Adrenal gland (tissue), 9 donors: ENCODE measurements at regions not wholly inside any gene's neighbourhood (a gene's known extent, or its start where the extent isn't known, plus 50 kb on each side); places are given as distances from the start of the nearest gene placed in this dataset.

ENCODE experiments used
- DNase-seq, 7 donors: peaks; one replicate each; pipeline ENCODE4 v3.0.0-alpha.2; 2019 to 2020
- H3K27ac ChIP-seq, 5 donors: fragments of 200-600 bp; sonication (generic) in 4 of 5; 1 replicate in 3 of 5; 2 replicates in 2 of 5; pipeline versions ENCODE4 v1.5.1 to v1.8.0; 2016 to 2020; ENCODE audit warnings: mild to moderate bottlenecking in 1 of 5
- H3K27me3 ChIP-seq: fragments of 200-600 bp; 2 replicates; pipeline ENCODE4 v1.8.0; 2021
- H3K36me3 ChIP-seq, 2 donors: fragments of 200-600 bp; replicated peaks in 1 of 2; 1 replicate in 1 of 2; 2 replicates in 1 of 2; pipeline versions ENCODE4 v1.5.1 to v1.8.0; 2018 to 2022
- H3K4me1 ChIP-seq, 2 donors: fragments of 200-600 bp; replicated peaks in 1 of 2; 1 replicate in 1 of 2; 2 replicates in 1 of 2; pipeline versions ENCODE4 v1.5.1 to v1.8.0; 2018 to 2021
- H3K4me3 ChIP-seq, 4 donors: fragments of 200-600 bp; sonication (generic) in 3 of 4; one replicate each; pipeline ENCODE4 v1.5.1; 2016 to 2018
- H3K9me3 ChIP-seq, 3 donors: fragments of 200-600 bp; sonication (generic) in 1 of 3; replicated peaks in 1 of 3; 1 replicate in 2 of 3; 2 replicates in 1 of 3; pipeline versions ENCODE4 v1.5.1 to v1.8.0; 2016 to 2021
- POLR2A ChIP-seq, 2 donors: fragments of 450-650 bp; IDR thresholded peaks; one replicate each; pipeline ENCODE4 v1.6.1; 2017; ENCODE audit warnings: antibody characterized with exemption in 2 of 2, mild to moderate bottlenecking in 2 of 2, moderate library complexity in 1 of 2
- WGBS, 4 donors: extraction: QIAGEN DNeasy Blood & Tissue Kit in 2 of 4; methylation state at CpG; one replicate each; pipeline versions ENCODE4 v1.1.5 to v1.1.7; 2013 to 2017; 5-methylcytosine and 5-hydroxymethylcytosine counted together
- intact Hi-C, 2 donors: fragments of 100-400 bp; cut with DNase I; formaldehyde crosslinking; loops; one replicate each; pipeline versions ENCODE4 v1.14.1 to v1.15.0; 2022 to 2023
- TF ChIP-seq, protein P1 (sequence below), 6 experiments: fragments of 450-650 bp in 4 of 6; fragments of 200-600 bp in 2 of 6; sonication (generic) in 1 of 6; IDR thresholded peaks; 1 replicate in 5 of 6; 2 replicates in 1 of 6; pipeline versions ENCODE4 v1.5.1 to v1.8.0; 2016 to 2021; ENCODE audit warnings: antibody characterized with exemption in 6 of 6, mild to moderate bottlenecking in 2 of 6, moderate library complexity in 1 of 6
- donor health status: healthy with polysubstance abuse.
- donor health status: Bipolar disorder and iron deficiency.
- donor health status: DM: yes; HTN: yes; CAD: no.
- donor health status: DM: no; HTN: no; CAD: no.
- donor health status: DM: no; HTN: no; CAD: no.

GRCh38 chr10:20993389-20993788 is 96.3 kb upstream of the NEBL start:
- H3K27ac ChIP-seq = no peak overlapping the region
- 93 to 96% (median 94%) methylated on average over 4 of the region's 4 CpGs for WGBS, 4 donors

GRCh38 chr10:20991526-20991925 is 94.4 kb upstream of the NEBL start:
- TF ChIP-seq POLR2A (IDR thresholded peaks at IDR 0.05) = no peak
- TF ChIP-seq, protein P1, sequence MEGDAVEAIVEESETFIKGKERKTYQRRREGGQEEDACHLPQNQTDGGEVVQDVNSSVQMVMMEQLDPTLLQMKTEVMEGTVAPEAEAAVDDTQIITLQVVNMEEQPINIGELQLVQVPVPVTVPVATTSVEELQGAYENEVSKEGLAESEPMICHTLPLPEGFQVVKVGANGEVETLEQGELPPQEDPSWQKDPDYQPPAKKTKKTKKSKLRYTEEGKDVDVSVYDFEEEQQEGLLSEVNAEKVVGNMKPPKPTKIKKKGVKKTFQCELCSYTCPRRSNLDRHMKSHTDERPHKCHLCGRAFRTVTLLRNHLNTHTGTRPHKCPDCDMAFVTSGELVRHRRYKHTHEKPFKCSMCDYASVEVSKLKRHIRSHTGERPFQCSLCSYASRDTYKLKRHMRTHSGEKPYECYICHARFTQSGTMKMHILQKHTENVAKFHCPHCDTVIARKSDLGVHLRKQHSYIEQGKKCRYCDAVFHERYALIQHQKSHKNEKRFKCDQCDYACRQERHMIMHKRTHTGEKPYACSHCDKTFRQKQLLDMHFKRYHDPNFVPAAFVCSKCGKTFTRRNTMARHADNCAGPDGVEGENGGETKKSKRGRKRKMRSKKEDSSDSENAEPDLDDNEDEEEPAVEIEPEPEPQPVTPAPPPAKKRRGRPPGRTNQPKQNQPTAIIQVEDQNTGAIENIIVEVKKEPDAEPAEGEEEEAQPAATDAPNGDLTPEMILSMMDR (IDR thresholded peaks at IDR 0.05) = no peak
- no peak overlapping the region for H3K4me3 ChIP-seq
- H3K4me1 ChIP-seq = peaks cover 0 to 10% of the 10 kb centered on the region in 2 donors
- no peak overlapping the region for H3K27ac ChIP-seq
- no peaks in the 10 kb centered on the region for H3K9me3 ChIP-seq
- DNase-seq = no peak
- H3K27me3 ChIP-seq = no peaks in the 10 kb centered on the region
- intact Hi-C loops = no loop called here
- H3K36me3 ChIP-seq = no peaks in the 10 kb centered on the region
- 96 to 98% (median 96%) methylated on average over 1 of the region's 1 CpG for WGBS, 4 donors

More at GRCh38 chr10:20993389-20993788, 96.3 kb upstream of the NEBL start:
- Histone ChIP-seq H3K4me3 (no peak overlapping the region), H3K4me1 (peaks cover 0 to 10% of the 10 kb centered on the region in 2 donors), H3K27me3 (no peaks in the 10 kb centered on the region), H3K9me3 (no peaks in the 10 kb centered on the region), H3K36me3 (no peaks in the 10 kb centered on the region)
- no peak for DNase-seq
- TF ChIP-seq POLR2A (IDR thresholded peaks at IDR 0.05) = no peak
- TF ChIP-seq, protein P1 (IDR thresholded peaks at IDR 0.05) = no peak
- intact Hi-C loops = no loop called here

- Histone ChIP-seq H3K27ac (no peak overlapping the region), H3K4me1 (peaks cover 0 to 10% of the 10 kb centered on the region in 2 donors), H3K27me3 (no peaks in the 10 kb centered on the region), H3K4me3 (no peak overlapping the region), H3K36me3 (no peaks in the 10 kb centered on the region), H3K9me3 (no peaks in the 10 kb centered on the region)
- TF ChIP-seq POLR2A (IDR thresholded peaks at IDR 0.05) = no peak
- TF ChIP-seq, protein P1 (IDR thresholded peaks at IDR 0.05) = no peak
- intact Hi-C loops = no loop called here
- 86 to 95% (median 91%) methylated on average over 1 of the region's 1 CpG for WGBS, 4 donors
- DNase-seq = peak in 2 of 7 donors; percentile 10 to 16
These were observed 93.5 kb upstream of the NEBL start for GRCh38 chr10:20990604-20991003.

DNA sequence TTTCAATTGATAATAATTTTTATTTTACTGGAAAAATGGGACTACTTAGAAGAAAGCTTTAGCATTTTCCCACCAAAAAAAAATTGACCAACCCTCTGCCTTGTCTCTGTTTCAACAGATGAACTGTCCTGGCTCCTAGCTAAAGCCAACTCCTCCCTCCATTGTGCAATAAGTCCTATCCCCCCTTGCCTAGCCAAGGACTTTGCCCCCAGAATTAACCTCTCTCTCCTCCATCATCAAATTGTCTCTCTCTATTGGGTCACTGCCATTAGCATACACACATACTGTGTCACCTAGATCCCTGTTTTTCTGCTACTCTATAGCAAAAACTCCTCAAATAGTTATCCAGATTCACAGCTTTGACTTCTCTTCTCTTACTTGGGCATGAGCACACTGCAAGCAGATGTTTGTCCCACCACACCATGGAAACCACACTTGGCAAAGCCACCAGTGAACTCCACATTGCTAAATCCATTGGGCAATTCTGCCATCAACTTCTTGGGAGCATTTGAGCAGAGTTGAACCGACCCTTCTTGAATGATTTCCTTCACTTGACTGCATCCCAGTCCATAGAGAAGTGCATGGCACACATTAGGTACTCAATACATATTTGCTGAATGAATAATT is 91.4 kb upstream of the NEBL start:
- Histone ChIP-seq H3K4me1 (peaks cover 0 to 10% of the 10 kb centered on the region in 2 donors), H3K27ac (no peak overlapping the region), H3K9me3 (no peaks in the 10 kb centered on the region), H3K4me3 (no peak overlapping the region), H3K27me3 (no peaks in the 10 kb centered on the region), H3K36me3 (no peaks in the 10 kb centered on the region)
- no peak for TF ChIP-seq POLR2A (IDR thresholded peaks at IDR 0.05)
- TF ChIP-seq, protein P1 (IDR thresholded peaks at IDR 0.05) = no peak
- intact Hi-C loops = no loop called here
- WGBS, 4 donors = 78 to 92% (median 84%) methylated on average over 1 of the region's 1 CpG
- no peak for DNase-seq
